Lung (tissue), 11 donors: ENCODE measurements at regions not wholly inside any gene's neighbourhood (a gene's known extent, or its start where the extent isn't known, plus 50 kb on each side); places are given as distances from the start of the nearest gene placed in this dataset.
A peak's percentile ranks its signal among the peaks of the same experiment; 100 is the strongest.

Experiments
- ATAC-seq: fragments of 200-7000 bp; cut with Tn5 transposase; one replicate; pipeline ENCODE4 v1.9.1; 2020; ENCODE audit warnings: moderate number of reproducible peaks; ENCODE audit not compliant: insufficient read depth, low FRiP score
- DNase-seq, 3 donors: peaks; one replicate each; pipeline ENCODE4 v3.0.0-alpha.2; 2013 to 2017
- H3K27ac ChIP-seq, 2 donors: one replicate each; pipeline ENCODE4 v1.5.1; 2013; ENCODE audit warnings: mild to moderate bottlenecking in 2 of 2, moderate library complexity in 2 of 2, control low read depth in 1 of 2, inconsistent platforms in 1 of 2, low read depth in 1 of 2, low read length in 1 of 2
- H3K27me3 ChIP-seq, 3 donors: one replicate each; pipeline ENCODE4 v1.5.1; 2013; ENCODE audit warnings: low read length in 2 of 3; ENCODE audit not compliant: control insufficient read depth in 3 of 3, insufficient read depth in 3 of 3
- H3K36me3 ChIP-seq, 4 donors: one replicate each; pipeline ENCODE4 v1.5.1; 2013; ENCODE audit warnings: low read length in 4 of 4, mild to moderate bottlenecking in 1 of 4, moderate library complexity in 1 of 4; ENCODE audit not compliant: control insufficient read depth in 4 of 4, insufficient read depth in 4 of 4
- H3K4me1 ChIP-seq, 5 donors: one replicate each; pipeline ENCODE4 v1.5.1; 2013; ENCODE audit warnings: low read length in 5 of 5, mild to moderate bottlenecking in 2 of 5, moderate library complexity in 1 of 5; ENCODE audit not compliant: control insufficient read depth in 5 of 5, insufficient read depth in 5 of 5
- H3K4me3 ChIP-seq: one replicate; pipeline ENCODE4 v1.5.1; 2013; ENCODE audit warnings: mild to moderate bottlenecking, control low read depth, moderate library complexity
- H3K9ac ChIP-seq, 2 donors: one replicate each; pipeline ENCODE4 v1.5.1; 2013; ENCODE audit warnings: low read length in 2 of 2, control low read depth in 1 of 2; ENCODE audit not compliant: insufficient read depth in 1 of 2
- H3K9me3 ChIP-seq, 4 donors: one replicate each; pipeline ENCODE4 v1.5.1; 2013; ENCODE audit warnings: low read length in 3 of 4, mild to moderate bottlenecking in 1 of 4, moderate library complexity in 1 of 4; ENCODE audit not compliant: control insufficient read depth in 4 of 4, insufficient read depth in 3 of 4
- CTCF ChIP-seq: IDR thresholded peaks from 2 replicates; pipeline ENCODE4 v1.5.1; 2012; ENCODE audit warnings: mild to moderate bottlenecking; ENCODE audit errors: control extremely low read depth, extremely low read depth
- WGBS, 2 donors: extraction: QIAGEN DNeasy Blood & Tissue Kit; methylation state at CpG; one replicate each; pipeline ENCODE4 v1.1.7; 2013; 5-methylcytosine and 5-hydroxymethylcytosine counted together
- donor health status: control.
- donor health status: control.
- donor health status: Bipolar disorder and iron deficiency.
- donor health status: healthy.
- donor health status: DM: yes; HTN: yes; CAD: no.

- Histone ChIP-seq H3K27me3 (no peaks in the 10 kb centered on the region), H3K9ac (no peak overlapping the region), H3K36me3 (no peaks in the 10 kb centered on the region), H3K4me1 (peaks cover 0 to 30% (median 14%) of the 10 kb centered on the region in 5 donors), H3K4me3 (no peak overlapping the region), H3K27ac (no peak overlapping the region), H3K9me3 (peaks cover 0 to 7% (median 0%) of the 10 kb centered on the region in 4 donors)
- peak in 2 of 3 donors; percentile 62 to 69 for DNase-seq
- ATAC-seq, result no peak
- TF ChIP-seq CTCF, result no peak
- WGBS, 2 donors, result 60 to 70% methylated on average over 3 of the region's 3 CpGs
Measured at GRCh38 chr5:135662061-135662481, 83.3 kb upstream of the CXCL14 start.

- peaks cover 0 to 33% (median 14%) of the 10 kb centered on the region in 5 donors for H3K4me1 ChIP-seq
- H3K27ac ChIP-seq, result no peak overlapping the region
- no peak for TF ChIP-seq CTCF
- H3K36me3 ChIP-seq, result no peaks in the 10 kb centered on the region
- 10 to 29% methylated on average over 3 of the region's 3 CpGs for WGBS, 2 donors
- DNase-seq, result peak in 2 of 3 donors; percentile 62 to 74
- ATAC-seq, result no peak
- no peak overlapping the region for H3K9ac ChIP-seq
- no peaks in the 10 kb centered on the region for H3K27me3 ChIP-seq
- H3K4me3 ChIP-seq, result no peak overlapping the region
- peaks cover 0 to 7% (median 0%) of the 10 kb centered on the region in 4 donors for H3K9me3 ChIP-seq
Measured at GRCh38 chr5:135660826-135661575, 82.2 kb upstream of the CXCL14 start.

GRCh38 chr5:135657536-135658305 lies 78.9 kb upstream of the CXCL14 start:
- WGBS, 2 donors, result 67 to 76% methylated on average over 3 of the region's 3 CpGs
- TF ChIP-seq CTCF, result no peak

More at GRCh38 chr5:135657536-135658305, 78.9 kb upstream of the CXCL14 start:
- peaks cover 0 to 7% (median 0%) of the 10 kb centered on the region in 4 donors for H3K9me3 ChIP-seq
- ATAC-seq (no peak), DNase-seq (no peak)
- no peak overlapping the region for H3K27ac ChIP-seq
- no peaks in the 10 kb centered on the region for H3K36me3 ChIP-seq
- no peaks in the 10 kb centered on the region for H3K27me3 ChIP-seq
- peaks cover 0 to 54% (median 21%) of the 10 kb centered on the region in 5 donors for H3K4me1 ChIP-seq
- H3K9ac ChIP-seq, result no peak overlapping the region
- H3K4me3 ChIP-seq, result no peak overlapping the region
